IPS DF 6.9 (cell line): ENCODE measurements at regions not wholly inside any gene's neighbourhood (a gene's known extent, or its start where the extent isn't known, plus 50 kb on each side); places are given as distances from the start of the nearest gene placed in this dataset.
A peak's percentile ranks its signal among the peaks of the same experiment; 100 is the strongest.

ENCODE experiments used
- DNase-seq: peaks from one replicate; pipeline ENCODE4 v3.0.0-alpha.2; 2013; ENCODE audit warnings: low read depth, low spot score
- H3K27ac ChIP-seq: one replicate; pipeline ENCODE4 v1.5.1; 2013; ENCODE audit warnings: low read length, control low read depth
- H3K27me3 ChIP-seq: 2 replicates; pipeline ENCODE4 v1.6.1; 2013; ENCODE audit warnings: mild to moderate bottlenecking, low read length; ENCODE audit not compliant: control insufficient read depth, insufficient read depth
- H3K36me3 ChIP-seq: 2 replicates; pipeline ENCODE4 v1.6.1; 2013; ENCODE audit warnings: low read length; ENCODE audit not compliant: control insufficient read depth, insufficient read depth
- H3K4me1 ChIP-seq: 2 replicates; pipeline ENCODE4 v1.6.1; 2013; ENCODE audit warnings: low read length; ENCODE audit not compliant: control insufficient read depth, insufficient read depth
- H3K4me3 ChIP-seq: 2 replicates; pipeline ENCODE4 v1.5.1; 2013; ENCODE audit warnings: mild to moderate bottlenecking, low read length
- H3K9me3 ChIP-seq: 2 replicates; pipeline ENCODE4 v1.6.1; 2013; ENCODE audit warnings: low read length, inconsistent platforms; ENCODE audit not compliant: control insufficient read depth, insufficient read depth
- WGBS: extraction: QIAGEN DNeasy Blood & Tissue Kit; methylation state at CpG from one replicate; pipeline ENCODE4 v1.1.7; 2013; ENCODE audit warnings: mixed read lengths, missing lambda C conversion rate; ENCODE audit not compliant: insufficient read length, insufficient coverage; 5-methylcytosine and 5-hydroxymethylcytosine counted together

GRCh38 chr5:174191076-174191475 is 145.6 kb downstream of the NSG2 start:
- Histone ChIP-seq H3K27ac (no peak overlapping the region), H3K27me3 (no peaks in the 10 kb centered on the region), H3K4me3 (no peak overlapping the region), H3K4me1 (peaks cover 5% of the 10 kb centered on the region; the same call in 1 of the 2 replicates), H3K36me3 (no peaks in the 10 kb centered on the region), H3K9me3 (no peaks in the 10 kb centered on the region)
- DNase-seq = no peak
- no CpG with 5 or more reads among the region's 4 CpGs for WGBS

- Histone ChIP-seq H3K27ac (no peak overlapping the region), H3K4me3 (no peak overlapping the region), H3K36me3 (no peaks in the 10 kb centered on the region), H3K9me3 (no peaks in the 10 kb centered on the region), H3K4me1 (peaks cover 5% of the 10 kb centered on the region; the same call in 1 of the 2 replicates), H3K27me3 (no peaks in the 10 kb centered on the region)
- WGBS = no CpG with 5 or more reads among the region's 10 CpGs
- DNase-seq = no peak
Observed at GRCh38 chr5:174191850-174192655, 146.5 kb downstream of the NSG2 start.

- no peak for DNase-seq
- Histone ChIP-seq H3K9me3 (no peaks in the 10 kb centered on the region), H3K4me3 (no peak overlapping the region), H3K27me3 (no peaks in the 10 kb centered on the region), H3K27ac (no peak overlapping the region), H3K36me3 (no peaks in the 10 kb centered on the region), H3K4me1 (peaks cover 5% of the 10 kb centered on the region; the same call in 1 of the 2 replicates)
- WGBS = no CpG with 5 or more reads among the region's 14 CpGs
Observed at GRCh38 chr5:174192901-174193300, 147.4 kb downstream of the NSG2 start.

- H3K27ac ChIP-seq = no peak overlapping the region
- peaks cover 5% of the 10 kb centered on the region; the same call in 1 of the 2 replicates for H3K4me1 ChIP-seq
- no peaks in the 10 kb centered on the region for H3K27me3 ChIP-seq
- no peaks in the 10 kb centered on the region for H3K36me3 ChIP-seq
- DNase-seq = peak; percentile 25
- no CpG with 5 or more reads among the region's 2 CpGs for WGBS
- no peaks in the 10 kb centered on the region for H3K9me3 ChIP-seq
- no peak overlapping the region for H3K4me3 ChIP-seq
Observed at GRCh38 chr5:174195517-174195916, 150.0 kb downstream of the NSG2 start.

- peaks cover 5% of the 10 kb centered on the region; the same call in 1 of the 2 replicates for H3K4me1 ChIP-seq
- H3K9me3 ChIP-seq = no peaks in the 10 kb centered on the region
- no CpG with 5 or more reads among the region's 3 CpGs for WGBS
- no peak overlapping the region for H3K4me3 ChIP-seq
- H3K27ac ChIP-seq = no peak overlapping the region
- no peaks in the 10 kb centered on the region for H3K36me3 ChIP-seq
- no peaks in the 10 kb centered on the region for H3K27me3 ChIP-seq
- DNase-seq = no peak
Observed at GRCh38 chr5:174197929-174198328, 152.4 kb downstream of the NSG2 start.

GRCh38 chr5:174198541-174198940 is 153.0 kb downstream of the NSG2 start:
- no peak overlapping the region for H3K27ac ChIP-seq
- H3K4me1 ChIP-seq = peaks cover 5% of the 10 kb centered on the region; the same call in 1 of the 2 replicates
- H3K4me3 ChIP-seq = no peak overlapping the region
- DNase-seq = no peak
- H3K36me3 ChIP-seq = no peaks in the 10 kb centered on the region
- no peaks in the 10 kb centered on the region for H3K27me3 ChIP-seq
- no peaks in the 10 kb centered on the region for H3K9me3 ChIP-seq
- WGBS = no CpG with 5 or more reads among the region's 8 CpGs

DNA sequence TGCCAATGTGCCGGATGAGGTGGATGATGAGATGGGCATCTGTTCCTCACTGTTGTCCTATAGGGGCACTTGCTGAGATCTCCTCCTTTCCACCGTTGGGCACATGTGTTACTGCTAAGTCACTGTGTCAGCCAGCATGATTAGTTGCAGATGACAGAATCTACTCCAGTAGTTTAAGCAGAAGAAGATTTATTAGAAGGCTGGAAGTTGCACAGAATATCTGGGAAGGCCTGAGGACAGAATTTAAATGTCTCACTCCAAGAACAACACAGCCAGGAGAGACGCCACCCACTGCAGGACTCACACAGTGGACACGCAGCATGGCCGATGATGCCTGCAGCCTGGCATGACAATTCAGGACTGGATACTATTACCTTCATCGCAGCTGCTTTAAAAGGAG is 157.5 kb downstream of the NSG2 start:
- DNase-seq = no peak

GRCh38 chr5:174204535-174205313 is 159.2 kb downstream of the NSG2 start:
- Histone ChIP-seq H3K36me3 (no peaks in the 10 kb centered on the region), H3K9me3 (no peaks in the 10 kb centered on the region), H3K4me3 (no peak overlapping the region), H3K27me3 (no peaks in the 10 kb centered on the region), H3K27ac (no peak overlapping the region), H3K4me1 (peaks cover 4% of the 10 kb centered on the region; the same call in 1 of the 2 replicates)
- DNase-seq = peak; percentile 57
- WGBS = no CpG with 5 or more reads among the region's 9 CpGs

More for the DNA sequence above, 157.5 kb downstream of the NSG2 start:
- H3K4me1 ChIP-seq = peaks cover 4% of the 10 kb centered on the region; the same call in 1 of the 2 replicates
- H3K27me3 ChIP-seq = no peaks in the 10 kb centered on the region
- H3K27ac ChIP-seq = no peak overlapping the region
- no peaks in the 10 kb centered on the region for H3K36me3 ChIP-seq
- H3K4me3 ChIP-seq = no peak overlapping the region
- no peaks in the 10 kb centered on the region for H3K9me3 ChIP-seq
- no CpG with 5 or more reads among the region's 6 CpGs for WGBS

DNA sequence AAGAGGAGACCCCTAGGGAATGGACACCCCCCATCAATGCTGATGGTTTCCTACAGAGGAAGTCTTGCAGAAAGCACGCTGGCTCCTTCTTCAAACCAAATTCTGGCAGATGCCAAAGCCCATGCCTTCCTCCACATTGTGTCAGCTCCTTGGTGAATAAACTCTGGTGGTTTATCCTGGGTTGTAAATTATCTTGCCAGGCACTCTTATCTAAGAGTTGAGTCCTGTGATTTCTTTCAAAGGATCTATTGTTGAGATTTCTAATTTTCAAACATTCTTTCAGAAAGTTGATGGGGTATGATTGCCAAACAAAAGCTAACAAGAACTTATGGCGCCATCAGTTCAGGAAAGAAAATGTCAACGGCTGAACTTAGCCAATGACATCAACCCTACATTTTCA is 160.4 kb downstream of the NSG2 start:
- Histone ChIP-seq H3K27me3 (no peaks in the 10 kb centered on the region), H3K4me3 (no peak overlapping the region), H3K27ac (no peak overlapping the region), H3K4me1 (peaks cover 4% of the 10 kb centered on the region; the same call in 1 of the 2 replicates), H3K9me3 (no peaks in the 10 kb centered on the region), H3K36me3 (no peaks in the 10 kb centered on the region)
- DNase-seq = no peak
- no CpG with 5 or more reads among the region's 3 CpGs for WGBS

DNA sequence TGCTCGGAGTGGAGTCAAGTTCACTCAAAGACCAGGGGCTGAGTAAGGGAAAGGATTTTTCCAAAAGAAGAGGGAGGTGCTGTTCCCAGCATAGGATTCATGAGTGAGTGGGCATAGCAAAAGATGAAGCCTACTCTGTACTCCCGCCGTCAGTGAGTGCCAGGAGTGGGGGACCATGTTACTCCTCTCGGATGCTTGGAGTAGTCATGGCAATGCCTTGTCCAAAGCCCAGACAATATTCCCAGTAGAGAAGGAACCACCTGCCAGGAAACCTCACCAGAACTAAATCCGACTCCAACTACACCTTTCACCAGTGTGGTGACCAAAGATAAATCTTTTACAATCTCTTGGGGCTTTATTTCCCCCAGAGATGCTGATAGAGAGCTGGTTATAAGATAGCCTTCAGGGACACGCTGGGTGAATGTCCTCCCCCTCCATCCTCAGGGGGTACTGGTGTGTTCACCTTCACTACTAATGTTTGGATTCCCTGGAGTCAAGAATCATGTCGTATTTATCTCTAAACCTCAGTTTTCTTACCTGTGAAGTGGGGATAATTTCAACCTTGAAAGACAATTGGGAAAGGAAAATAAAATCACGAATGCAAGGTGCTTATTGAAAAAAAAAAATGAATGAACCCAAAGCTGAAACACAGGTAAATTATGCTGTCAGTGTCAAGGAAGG is 165.2 kb downstream of the NSG2 start:
- no peaks in the 10 kb centered on the region for H3K9me3 ChIP-seq
- no peak for DNase-seq
- H3K4me1 ChIP-seq = peaks cover 2% of the 10 kb centered on the region
- H3K27ac ChIP-seq = no peak overlapping the region
- no peaks in the 10 kb centered on the region for H3K36me3 ChIP-seq
- H3K4me3 ChIP-seq = no peak overlapping the region
- no CpG with 5 or more reads among the region's 8 CpGs for WGBS
- H3K27me3 ChIP-seq = no peaks in the 10 kb centered on the region
